ENCODE measurements at regions not wholly inside any gene's neighbourhood (a gene's known extent, or its start where the extent isn't known, plus 50 kb on each side); places are given as distances from the start of the nearest gene placed in this dataset.

- Mint-ChIP-seq H3K4me3 (no peak overlapping the region), H3K27ac (no peak overlapping the region), H3K9me3 (peaks cover 2% of the 10 kb centered on the region), H3K36me3 (ENCODE audit: low read depth) (peaks cover 2% of the 10 kb centered on the region), H3K4me1 (no peaks in the 10 kb centered on the region), H3K27me3 (peaks cover 4% of the 10 kb centered on the region)
- no peak for DNase-seq
- ChIA-PET POLR2A (interaction anchor here (0.6 kb wide), 1 partner anchor 431 kb away, joined by 4 read pairs; no protein-coding TSS in a partner anchor), CTCF (interaction anchor here (0.8 to 1.8 kb wide), 2 partner anchors 151 to 400 kb away, joined by 3 to 4 read pairs; no protein-coding TSS in a partner anchor)
Observed at GRCh38 chr13:50511877-50512341, 331.6 kb downstream of the DLEU7 start.

- ChIA-PET CTCF (interaction anchor here (0.7 to 1.8 kb wide), 3 partner anchors 19 to 399 kb away, joined by 3 to 4 read pairs (median 4); no protein-coding TSS in a partner anchor), POLR2A (interaction anchor here (0.6 to 0.7 kb wide), 3 partner anchors 288 to 634 kb away, joined by 3 to 5 read pairs (median 4); no protein-coding TSS in a partner anchor)
- no peak overlapping the region for H3K4me3 Mint-ChIP-seq
- H3K9me3 Mint-ChIP-seq, result peaks cover under 1% of the 10 kb centered on the region
- H3K27me3 Mint-ChIP-seq, result peaks cover 4% of the 10 kb centered on the region
- DNase-seq, result peak; percentile 65
- H3K4me1 Mint-ChIP-seq, result peaks cover 3% of the 10 kb centered on the region
- H3K36me3 Mint-ChIP-seq (ENCODE audit: low read depth), result peaks cover 2% of the 10 kb centered on the region
- H3K27ac Mint-ChIP-seq, result no peak overlapping the region
Observed at GRCh38 chr13:50512474-50513299, 330.8 kb downstream of the DLEU7 start.

- Mint-ChIP-seq H3K27me3 (peaks cover 4% of the 10 kb centered on the region), H3K4me3 (peak overlapping the region; percentile 15), H3K36me3 (ENCODE audit: low read depth) (peaks cover 2% of the 10 kb centered on the region), H3K4me1 (peaks cover 3% of the 10 kb centered on the region), H3K27ac (no peak overlapping the region), H3K9me3 (no peaks in the 10 kb centered on the region)
- no peak for DNase-seq
- CTCF ChIA-PET, result no interaction called here
- POLR2A ChIA-PET, result no interaction called here
Observed at GRCh38 chr13:50513300-50513877, 330.1 kb downstream of the DLEU7 start.

GRCh38 chr13:50514249-50514648 is 329.2 kb downstream of the DLEU7 start:
- H3K27me3 Mint-ChIP-seq, result peaks cover 4% of the 10 kb centered on the region
- no peak overlapping the region for H3K4me3 Mint-ChIP-seq
- ChIA-PET POLR2A (no interaction called here), CTCF (no interaction called here)
- no peaks in the 10 kb centered on the region for H3K36me3 Mint-ChIP-seq (ENCODE audit: low read depth)
- H3K27ac Mint-ChIP-seq, result no peak overlapping the region
- peaks cover 9% of the 10 kb centered on the region for H3K4me1 Mint-ChIP-seq
- no peak for DNase-seq
- no peaks in the 10 kb centered on the region for H3K9me3 Mint-ChIP-seq

- peaks cover 12% of the 10 kb centered on the region for H3K4me1 Mint-ChIP-seq
- no peak for DNase-seq
- no peaks in the 10 kb centered on the region for H3K36me3 Mint-ChIP-seq (ENCODE audit: low read depth)
- H3K9me3 Mint-ChIP-seq, result no peaks in the 10 kb centered on the region
- no peak overlapping the region for H3K27ac Mint-ChIP-seq
- ChIA-PET POLR2A (no interaction called here), CTCF (no interaction called here)
- no peak overlapping the region for H3K4me3 Mint-ChIP-seq
- H3K27me3 Mint-ChIP-seq, result peaks cover 13% of the 10 kb centered on the region
Observed at GRCh38 chr13:50518131-50518530, 325.4 kb downstream of the DLEU7 start.

DNA sequence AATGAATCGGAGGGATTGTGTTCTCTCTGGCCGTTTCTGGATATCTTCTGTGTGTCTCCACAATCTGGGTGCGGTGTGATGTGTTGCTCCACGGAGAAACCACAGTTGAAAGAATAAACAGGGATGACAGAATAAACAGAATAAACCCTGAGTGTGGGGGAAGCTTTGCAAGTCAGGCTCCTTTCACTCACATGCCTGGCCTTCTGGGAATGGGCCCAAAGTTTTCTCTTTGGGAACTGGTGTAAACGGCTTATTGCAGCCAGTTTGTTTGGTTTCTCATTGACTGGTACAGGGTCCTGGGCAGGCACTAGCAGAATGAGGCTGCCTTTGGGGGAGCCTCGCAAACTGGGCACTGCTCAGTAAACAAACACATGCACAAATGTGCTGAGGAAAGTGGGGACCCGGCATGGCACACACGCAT is 324.7 kb downstream of the DLEU7 start:
- peak overlapping the region; percentile 42 for H3K27ac Mint-ChIP-seq
- POLR2A ChIA-PET, result no interaction called here

DNA sequence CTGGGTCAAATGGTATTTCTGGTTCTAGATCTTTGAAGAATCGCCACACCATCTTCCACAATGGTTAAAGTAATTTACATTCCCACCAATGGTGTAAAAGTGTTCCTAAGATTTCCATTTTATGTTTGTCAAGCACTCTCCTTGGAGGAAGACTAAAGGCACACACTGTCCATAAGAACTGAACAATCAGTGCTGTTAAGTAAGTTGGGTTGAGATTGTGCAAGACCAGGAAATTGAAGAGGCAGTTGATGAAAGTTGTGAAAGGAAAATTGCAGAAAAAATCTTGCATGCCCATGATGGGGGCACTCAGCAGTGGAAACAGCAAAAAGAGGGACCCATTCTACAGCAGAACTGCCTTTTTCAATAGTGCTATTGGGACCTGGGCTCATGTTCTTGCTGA is 323.6 kb downstream of the DLEU7 start:
- ChIA-PET CTCF (no interaction called here), POLR2A (no interaction called here)
- no peaks in the 10 kb centered on the region for H3K36me3 Mint-ChIP-seq (ENCODE audit: low read depth)
- H3K27ac Mint-ChIP-seq, result no peak overlapping the region
- peaks cover 13% of the 10 kb centered on the region for H3K27me3 Mint-ChIP-seq
- no peak overlapping the region for H3K4me3 Mint-ChIP-seq
- peaks cover 12% of the 10 kb centered on the region for H3K4me1 Mint-ChIP-seq
- DNase-seq, result no peak
- no peaks in the 10 kb centered on the region for H3K9me3 Mint-ChIP-seq

More for the DNA sequence above, 324.7 kb downstream of the DLEU7 start:
- Mint-ChIP-seq H3K36me3 (ENCODE audit: low read depth) (no peaks in the 10 kb centered on the region), H3K4me3 (no peak overlapping the region), H3K27me3 (peaks cover 13% of the 10 kb centered on the region), H3K9me3 (no peaks in the 10 kb centered on the region), H3K4me1 (peaks cover 12% of the 10 kb centered on the region)
- no peak for DNase-seq
- CTCF ChIA-PET, result no interaction called here

DNA sequence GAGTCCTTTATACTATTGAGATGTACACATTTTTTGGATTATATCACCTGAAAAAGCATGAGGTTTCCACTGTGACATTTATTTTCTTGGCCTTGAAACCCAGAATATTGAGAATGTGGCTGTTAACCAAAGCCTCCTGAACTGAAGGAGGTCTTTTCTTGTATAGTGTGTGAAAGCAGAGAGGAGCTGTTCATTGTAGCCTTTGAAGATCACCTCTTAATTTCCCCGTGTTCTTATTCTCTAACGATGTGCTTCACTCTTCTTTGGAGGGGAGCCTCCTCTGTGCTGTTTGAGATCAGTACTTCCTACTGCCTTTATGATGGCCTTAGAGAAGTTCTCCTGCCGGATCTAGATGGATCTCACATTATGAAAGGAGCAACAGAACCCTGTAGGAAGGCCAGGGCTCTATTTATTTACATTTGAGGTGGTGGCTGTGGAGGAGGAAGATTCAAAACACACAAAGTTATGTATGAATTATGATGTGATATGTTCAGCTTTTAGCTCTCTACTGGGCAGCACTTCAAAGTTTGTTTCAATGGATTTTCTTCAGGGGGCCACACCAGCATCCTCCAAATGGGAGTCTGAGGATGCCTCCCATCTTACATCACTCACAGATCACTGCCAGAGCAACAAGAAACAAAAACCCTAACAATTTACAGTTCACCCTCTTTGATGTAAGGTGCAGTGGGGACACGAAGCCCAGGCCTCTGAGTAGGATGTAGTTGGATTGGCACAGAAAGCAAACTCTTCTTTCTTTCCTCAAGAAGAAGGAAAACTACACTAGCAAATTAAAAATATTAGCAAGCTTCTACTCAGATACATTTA is 322.3 kb downstream of the DLEU7 start:
- CTCF ChIA-PET, result no interaction called here
- no peaks in the 10 kb centered on the region for H3K36me3 Mint-ChIP-seq (ENCODE audit: low read depth)
- no peaks in the 10 kb centered on the region for H3K9me3 Mint-ChIP-seq
- POLR2A ChIA-PET, result no interaction called here
- H3K27me3 Mint-ChIP-seq, result peaks cover 9% of the 10 kb centered on the region
- no peak for DNase-seq
- H3K4me1 Mint-ChIP-seq, result peaks cover 14% of the 10 kb centered on the region
- no peak overlapping the region for H3K4me3 Mint-ChIP-seq
- H3K27ac Mint-ChIP-seq, result no peak overlapping the region

GRCh38 chr13:50521831-50522149 is 321.7 kb downstream of the DLEU7 start:
- H3K9me3 Mint-ChIP-seq, result no peaks in the 10 kb centered on the region
- H3K27me3 Mint-ChIP-seq, result peaks cover 9% of the 10 kb centered on the region
- peaks cover 19% of the 10 kb centered on the region for H3K4me1 Mint-ChIP-seq
- no peak overlapping the region for H3K27ac Mint-ChIP-seq
- no peaks in the 10 kb centered on the region for H3K36me3 Mint-ChIP-seq (ENCODE audit: low read depth)
- POLR2A ChIA-PET, result no interaction called here
- CTCF ChIA-PET, result no interaction called here
- no peak overlapping the region for H3K4me3 Mint-ChIP-seq
- no peak for DNase-seq

GRCh38 chr13:50522506-50522905 is 321.0 kb downstream of the DLEU7 start:
- CTCF ChIA-PET, result no interaction called here
- H3K36me3 Mint-ChIP-seq (ENCODE audit: low read depth), result no peaks in the 10 kb centered on the region
- H3K9me3 Mint-ChIP-seq, result no peaks in the 10 kb centered on the region
- POLR2A ChIA-PET, result no interaction called here
- peaks cover 9% of the 10 kb centered on the region for H3K27me3 Mint-ChIP-seq
- peaks cover 24% of the 10 kb centered on the region for H3K4me1 Mint-ChIP-seq
- DNase-seq, result no peak
- H3K27ac Mint-ChIP-seq, result no peak overlapping the region
- H3K4me3 Mint-ChIP-seq, result no peak overlapping the region

DNA sequence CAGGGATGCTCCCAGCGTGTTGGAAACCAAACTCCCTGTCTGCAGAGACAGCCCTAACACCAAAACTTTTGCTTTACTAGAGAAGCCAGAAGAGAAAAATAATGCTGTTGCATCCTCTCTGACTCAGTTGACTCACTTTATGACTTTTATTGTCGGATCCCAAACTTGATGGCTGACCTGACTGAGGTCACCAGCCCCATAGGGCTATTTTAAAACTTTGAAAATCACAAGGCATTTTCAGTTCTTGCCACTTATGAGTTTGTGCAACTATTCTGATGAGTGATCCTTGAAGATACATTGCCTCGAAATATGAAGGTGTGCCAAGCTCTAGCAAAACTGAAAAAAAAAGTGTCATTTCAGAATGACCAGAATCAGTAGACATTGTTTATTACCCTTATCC is 320.2 kb downstream of the DLEU7 start:
- H3K4me1 Mint-ChIP-seq, result peaks cover 31% of the 10 kb centered on the region
- POLR2A ChIA-PET, result no interaction called here
- peaks cover 9% of the 10 kb centered on the region for H3K27me3 Mint-ChIP-seq
- no peak for DNase-seq
- CTCF ChIA-PET, result no interaction called here
- no peak overlapping the region for H3K4me3 Mint-ChIP-seq
- H3K27ac Mint-ChIP-seq, result no peak overlapping the region
- H3K36me3 Mint-ChIP-seq (ENCODE audit: low read depth), result no peaks in the 10 kb centered on the region
- no peaks in the 10 kb centered on the region for H3K9me3 Mint-ChIP-seq

GRCh38 chr13:50524560-50524959 is 318.9 kb downstream of the DLEU7 start:
- H3K4me3 Mint-ChIP-seq, result no peak overlapping the region
- CTCF ChIA-PET, result no interaction called here
- peaks cover 11% of the 10 kb centered on the region for H3K27me3 Mint-ChIP-seq
- peaks cover 34% of the 10 kb centered on the region for H3K4me1 Mint-ChIP-seq
- H3K27ac Mint-ChIP-seq, result no peak overlapping the region
- H3K36me3 Mint-ChIP-seq (ENCODE audit: low read depth), result no peaks in the 10 kb centered on the region
- POLR2A ChIA-PET, result no interaction called here
- DNase-seq, result no peak
- no peaks in the 10 kb centered on the region for H3K9me3 Mint-ChIP-seq

DNA sequence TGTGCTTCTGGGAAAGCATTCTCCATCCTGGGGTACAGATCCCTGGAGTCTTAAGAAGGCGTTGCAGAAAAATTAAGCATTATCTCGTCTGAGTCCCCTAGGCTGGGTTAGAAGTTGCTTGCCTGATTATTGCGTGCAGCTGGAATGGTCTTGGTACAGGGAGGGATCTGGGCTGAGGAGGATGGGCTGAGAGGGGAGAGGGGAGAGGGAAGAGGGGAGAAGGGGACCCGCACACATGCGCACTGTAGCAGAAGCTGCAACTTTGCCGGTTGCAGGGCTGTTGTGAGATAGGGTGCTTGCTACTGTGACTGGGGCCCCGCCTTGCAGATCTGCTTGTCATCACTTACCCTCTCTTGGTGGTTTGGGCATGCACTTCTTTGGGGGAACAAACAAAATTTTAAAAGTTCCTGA is 316.8 kb downstream of the DLEU7 start:
- CTCF ChIA-PET, result no interaction called here
- Mint-ChIP-seq H3K9me3 (no peaks in the 10 kb centered on the region), H3K4me3 (no peak overlapping the region), H3K4me1 (peaks cover 36% of the 10 kb centered on the region), H3K27ac (no peak overlapping the region), H3K36me3 (ENCODE audit: low read depth) (no peaks in the 10 kb centered on the region), H3K27me3 (peaks cover 11% of the 10 kb centered on the region)
- POLR2A ChIA-PET, result no interaction called here
- no peak for DNase-seq
